ENCODE measurements at regions not wholly inside any gene's neighbourhood (a gene's known extent, or its start where the extent isn't known, plus 50 kb on each side); places are given as distances from the start of the nearest gene placed in this dataset.

DNA sequence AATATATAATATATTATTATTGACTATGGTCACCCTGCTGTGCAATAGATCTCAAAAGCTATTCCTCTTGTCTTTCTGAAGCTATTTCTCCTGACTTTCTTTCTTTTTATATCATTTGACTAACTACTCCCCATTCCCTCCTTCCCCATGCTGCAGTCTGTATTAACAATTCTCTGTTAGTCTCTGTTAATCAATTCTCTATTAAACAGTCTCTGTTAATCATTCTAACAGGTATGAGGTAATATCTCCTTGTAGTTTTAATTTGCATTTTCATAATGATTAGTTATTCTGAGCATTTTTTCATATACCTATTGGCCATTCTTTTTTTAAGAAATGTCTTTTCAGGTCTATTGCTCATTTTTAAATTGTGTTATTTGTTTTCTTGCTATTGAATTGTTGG is 201.0 kb upstream of the B3GALT2 start:
- TF ChIP-seq, protein P1, sequence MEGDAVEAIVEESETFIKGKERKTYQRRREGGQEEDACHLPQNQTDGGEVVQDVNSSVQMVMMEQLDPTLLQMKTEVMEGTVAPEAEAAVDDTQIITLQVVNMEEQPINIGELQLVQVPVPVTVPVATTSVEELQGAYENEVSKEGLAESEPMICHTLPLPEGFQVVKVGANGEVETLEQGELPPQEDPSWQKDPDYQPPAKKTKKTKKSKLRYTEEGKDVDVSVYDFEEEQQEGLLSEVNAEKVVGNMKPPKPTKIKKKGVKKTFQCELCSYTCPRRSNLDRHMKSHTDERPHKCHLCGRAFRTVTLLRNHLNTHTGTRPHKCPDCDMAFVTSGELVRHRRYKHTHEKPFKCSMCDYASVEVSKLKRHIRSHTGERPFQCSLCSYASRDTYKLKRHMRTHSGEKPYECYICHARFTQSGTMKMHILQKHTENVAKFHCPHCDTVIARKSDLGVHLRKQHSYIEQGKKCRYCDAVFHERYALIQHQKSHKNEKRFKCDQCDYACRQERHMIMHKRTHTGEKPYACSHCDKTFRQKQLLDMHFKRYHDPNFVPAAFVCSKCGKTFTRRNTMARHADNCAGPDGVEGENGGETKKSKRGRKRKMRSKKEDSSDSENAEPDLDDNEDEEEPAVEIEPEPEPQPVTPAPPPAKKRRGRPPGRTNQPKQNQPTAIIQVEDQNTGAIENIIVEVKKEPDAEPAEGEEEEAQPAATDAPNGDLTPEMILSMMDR (IDR thresholded peaks at IDR 0.05), result no peak
- TF ChIP-seq POLR2A (IDR thresholded peaks at IDR 0.05), result no peak

Measured in heart left ventricle (tissue), 13 donors.